Memory B cell (primary cell): ENCODE measurements at regions not wholly inside any gene's neighbourhood (a gene's known extent, or its start where the extent isn't known, plus 50 kb on each side); places are given as distances from the start of the nearest gene placed in this dataset.

Source experiments
- ATAC-seq: fragments of 150-1000 bp; cut with Tn5 transposase; 2 replicates; pipeline ENCODE4 v1.10.0; 2021; ENCODE audit warnings: low read depth, mild to moderate bottlenecking, moderate library complexity
- DNase-seq, 2 donors: peaks; one replicate each; pipeline ENCODE4 v3.0.0; 2022; ENCODE audit warnings: low spot score in 2 of 2
- H3K27ac Mint-ChIP-seq: one replicate; pipeline ENCODE4 v1.8.0; 2022; ENCODE audit warnings: mild to moderate bottlenecking, moderate library complexity, mixed read lengths
- H3K27me3 Mint-ChIP-seq: one replicate; pipeline ENCODE4 v1.8.0; 2022; ENCODE audit warnings: mixed read lengths
- H3K36me3 Mint-ChIP-seq: one replicate; pipeline ENCODE4 v1.8.0; 2022; ENCODE audit warnings: mild to moderate bottlenecking, mixed read lengths
- H3K4me1 Mint-ChIP-seq: one replicate; pipeline ENCODE4 v1.8.0; 2022; ENCODE audit warnings: mixed read lengths
- H3K4me3 Mint-ChIP-seq: one replicate; pipeline ENCODE4 v1.8.0; 2022; ENCODE audit warnings: mild to moderate bottlenecking, moderate library complexity, mixed read lengths
- H3K9me3 Mint-ChIP-seq: one replicate; pipeline ENCODE4 v1.8.0; 2022; ENCODE audit warnings: mixed read lengths

- no peaks in the 10 kb centered on the region for H3K27me3 Mint-ChIP-seq
- H3K36me3 Mint-ChIP-seq, result no peaks in the 10 kb centered on the region
- H3K27ac Mint-ChIP-seq, result no peak overlapping the region
- ATAC-seq, result no peak
- no peaks in the 10 kb centered on the region for H3K4me1 Mint-ChIP-seq
- no peak overlapping the region for H3K4me3 Mint-ChIP-seq
- H3K9me3 Mint-ChIP-seq, result no peaks in the 10 kb centered on the region
- no peak for DNase-seq
Observed at GRCh38 chr2:120914839-120915521, 179.3 kb downstream of the GLI2 start.

GRCh38 chr2:120915670-120916069, 180.0 kb downstream of the GLI2 start:
- H3K27ac Mint-ChIP-seq, result no peak overlapping the region
- H3K4me3 Mint-ChIP-seq, result no peak overlapping the region
- no peaks in the 10 kb centered on the region for H3K9me3 Mint-ChIP-seq
- no peak for ATAC-seq
- no peaks in the 10 kb centered on the region for H3K4me1 Mint-ChIP-seq
- DNase-seq, result no peak
- no peaks in the 10 kb centered on the region for H3K36me3 Mint-ChIP-seq
- H3K27me3 Mint-ChIP-seq, result no peaks in the 10 kb centered on the region

DNA sequence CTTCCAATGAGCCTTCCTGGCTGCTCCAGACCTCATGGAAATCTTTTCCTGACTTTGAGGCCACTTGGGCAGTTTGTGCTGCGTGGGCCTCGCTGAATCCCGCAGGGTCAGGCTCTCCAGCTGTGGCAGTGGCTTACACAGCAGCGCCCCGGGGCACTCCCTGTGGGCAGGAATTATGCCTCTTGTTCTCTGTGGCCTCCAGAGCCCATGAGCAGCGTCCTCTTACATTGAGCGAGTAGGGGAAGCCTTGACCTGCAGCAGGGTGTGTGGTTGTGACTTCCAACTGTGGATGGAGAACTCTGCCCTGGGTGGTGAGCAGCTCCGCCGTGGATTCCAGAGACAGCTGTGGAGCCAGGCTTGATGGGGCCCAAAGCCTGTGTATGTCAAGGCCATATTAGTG, 180.8 kb downstream of the GLI2 start:
- Mint-ChIP-seq H3K36me3 (no peaks in the 10 kb centered on the region), H3K27me3 (no peaks in the 10 kb centered on the region), H3K4me3 (no peak overlapping the region), H3K27ac (no peak overlapping the region), H3K9me3 (no peaks in the 10 kb centered on the region), H3K4me1 (no peaks in the 10 kb centered on the region)
- ATAC-seq, result no peak
- DNase-seq, result no peak

DNA sequence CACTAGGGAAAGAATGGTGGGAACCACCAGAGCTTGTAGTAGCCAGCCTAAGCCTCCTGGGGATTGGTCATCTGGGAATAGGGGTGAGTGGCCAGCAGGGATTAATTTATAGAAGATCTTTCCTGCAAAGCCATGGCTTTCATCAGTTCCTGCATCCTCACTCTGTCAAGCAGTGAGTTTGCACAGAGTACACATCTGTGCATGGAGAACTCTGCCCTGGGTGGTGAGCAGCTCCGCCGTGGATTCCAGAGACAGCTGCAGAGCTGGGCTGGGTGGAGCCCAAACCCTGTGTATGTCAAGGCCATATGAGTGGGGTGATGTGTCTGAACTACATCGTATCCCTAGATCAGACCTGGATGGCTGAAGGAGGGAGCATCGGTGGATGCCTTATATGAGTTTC, 182.2 kb downstream of the GLI2 start:
- Mint-ChIP-seq H3K27ac (no peak overlapping the region), H3K4me1 (no peaks in the 10 kb centered on the region), H3K9me3 (no peaks in the 10 kb centered on the region), H3K36me3 (no peaks in the 10 kb centered on the region), H3K27me3 (no peaks in the 10 kb centered on the region), H3K4me3 (no peak overlapping the region)
- DNase-seq (no peak), ATAC-seq (no peak)

DNA sequence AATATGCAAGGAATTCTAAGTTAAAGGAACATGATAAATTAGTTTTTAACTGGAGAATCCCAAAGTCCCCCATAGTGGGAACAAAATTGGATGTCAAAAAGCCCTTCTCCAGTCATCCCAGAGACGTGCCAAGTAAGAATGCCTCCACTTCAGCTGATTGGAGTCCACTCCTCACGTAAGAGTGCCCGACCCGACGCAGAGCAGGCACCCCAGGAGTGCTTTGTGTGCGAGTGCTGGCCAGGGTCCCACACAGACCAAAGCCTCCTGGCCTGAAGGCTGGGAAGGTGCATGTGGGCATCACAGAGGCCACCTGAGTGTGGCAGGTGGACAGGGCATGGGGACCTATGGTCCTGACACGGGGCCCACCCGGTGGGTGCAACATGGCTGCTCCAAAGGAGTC, 183.5 kb downstream of the GLI2 start:
- Mint-ChIP-seq H3K4me3 (no peak overlapping the region), H3K27me3 (no peaks in the 10 kb centered on the region), H3K9me3 (no peaks in the 10 kb centered on the region), H3K27ac (no peak overlapping the region), H3K4me1 (no peaks in the 10 kb centered on the region), H3K36me3 (no peaks in the 10 kb centered on the region)
- ATAC-seq (no peak), DNase-seq (no peak)

- no peaks in the 10 kb centered on the region for H3K36me3 Mint-ChIP-seq
- H3K4me3 Mint-ChIP-seq, result no peak overlapping the region
- H3K4me1 Mint-ChIP-seq, result no peaks in the 10 kb centered on the region
- DNase-seq (no peak), ATAC-seq (no peak)
- no peak overlapping the region for H3K27ac Mint-ChIP-seq
- H3K27me3 Mint-ChIP-seq, result no peaks in the 10 kb centered on the region
- H3K9me3 Mint-ChIP-seq, result no peaks in the 10 kb centered on the region
Observed at GRCh38 chr2:120919771-120920453, 184.2 kb downstream of the GLI2 start.

DNA sequence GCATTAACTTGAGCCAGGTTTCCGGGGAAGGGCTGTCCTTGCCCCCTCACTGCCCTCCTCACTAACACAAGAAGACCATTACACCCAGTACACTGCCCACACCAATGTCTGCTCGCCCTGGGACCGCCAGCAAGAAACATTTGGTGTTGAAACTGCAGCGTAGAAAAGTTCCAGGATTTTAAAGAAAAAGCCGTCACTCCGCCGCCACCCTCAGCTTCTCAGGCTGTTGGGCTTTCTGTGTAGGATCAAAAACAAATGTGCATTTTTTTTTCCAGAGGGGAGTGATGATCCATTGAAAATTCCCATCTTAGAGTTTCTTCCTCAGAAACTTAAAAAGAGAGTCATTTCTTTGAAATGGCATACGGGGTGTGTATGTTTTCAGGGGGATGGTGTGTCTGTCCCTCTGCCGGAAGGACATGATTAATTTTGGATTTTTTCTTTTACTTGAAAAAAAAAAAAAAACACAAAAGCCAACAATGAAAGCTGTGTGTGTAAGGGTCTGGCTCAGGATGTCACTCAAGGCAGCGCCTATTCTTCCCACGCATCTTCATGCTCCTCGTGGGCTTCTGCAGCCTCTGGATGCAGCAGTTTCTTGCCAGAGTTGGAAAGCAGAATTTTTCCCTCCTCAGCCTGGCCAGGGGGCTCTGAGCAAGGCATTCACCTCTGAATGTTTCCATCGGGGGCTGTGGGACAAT, 184.9 kb downstream of the GLI2 start:
- Mint-ChIP-seq H3K4me1 (no peaks in the 10 kb centered on the region), H3K36me3 (no peaks in the 10 kb centered on the region), H3K27me3 (no peaks in the 10 kb centered on the region), H3K27ac (no peak overlapping the region), H3K9me3 (no peaks in the 10 kb centered on the region), H3K4me3 (no peak overlapping the region)
- ATAC-seq (no peak), DNase-seq (no peak)

- DNase-seq (no peak), ATAC-seq (no peak)
- no peaks in the 10 kb centered on the region for H3K36me3 Mint-ChIP-seq
- no peaks in the 10 kb centered on the region for H3K9me3 Mint-ChIP-seq
- H3K27me3 Mint-ChIP-seq, result no peaks in the 10 kb centered on the region
- H3K4me1 Mint-ChIP-seq, result no peaks in the 10 kb centered on the region
- H3K27ac Mint-ChIP-seq, result no peak overlapping the region
- H3K4me3 Mint-ChIP-seq, result no peak overlapping the region
Observed at GRCh38 chr2:120921457-120921856, 185.8 kb downstream of the GLI2 start.

DNA sequence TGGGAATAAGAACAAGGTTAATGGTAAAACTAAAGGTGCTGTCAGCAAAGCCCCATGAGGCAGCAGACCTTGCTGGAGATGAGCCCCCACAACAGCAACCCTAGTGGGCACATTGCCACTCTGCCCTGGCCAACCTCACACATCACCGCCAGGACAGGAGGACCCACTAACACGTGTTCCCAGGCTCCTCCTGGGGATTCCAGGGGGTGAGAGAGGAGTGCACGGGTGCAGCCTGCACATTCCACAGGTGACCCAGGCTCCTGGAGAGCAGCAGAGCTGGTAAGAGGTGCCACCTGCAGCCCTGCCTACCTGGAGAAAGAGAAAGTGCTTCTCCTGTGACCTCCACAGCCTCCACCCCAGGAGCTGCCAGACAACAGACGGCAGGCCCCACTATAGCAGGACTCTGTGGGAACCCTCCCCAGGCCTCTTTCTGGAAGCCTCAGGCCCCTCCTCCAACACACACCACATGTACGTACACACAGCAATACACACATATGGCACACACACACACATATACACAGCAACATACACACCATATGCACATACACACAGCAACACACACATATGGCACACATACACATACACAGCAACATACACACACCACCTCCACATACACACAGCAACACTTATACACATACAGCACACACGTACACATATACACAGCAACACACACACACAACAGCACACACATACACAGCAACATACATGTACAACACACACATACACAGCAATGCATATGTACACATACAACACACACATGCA, 187.1 kb downstream of the GLI2 start:
- Mint-ChIP-seq H3K36me3 (no peaks in the 10 kb centered on the region), H3K4me1 (no peaks in the 10 kb centered on the region), H3K9me3 (no peaks in the 10 kb centered on the region), H3K27ac (no peak overlapping the region), H3K27me3 (no peaks in the 10 kb centered on the region), H3K4me3 (no peak overlapping the region)
- no peak for ATAC-seq
- no peak for DNase-seq

GRCh38 chr2:120923426-120923825, 187.8 kb downstream of the GLI2 start:
- Mint-ChIP-seq H3K36me3 (no peaks in the 10 kb centered on the region), H3K4me3 (no peak overlapping the region)
- no peak for ATAC-seq

DNA sequence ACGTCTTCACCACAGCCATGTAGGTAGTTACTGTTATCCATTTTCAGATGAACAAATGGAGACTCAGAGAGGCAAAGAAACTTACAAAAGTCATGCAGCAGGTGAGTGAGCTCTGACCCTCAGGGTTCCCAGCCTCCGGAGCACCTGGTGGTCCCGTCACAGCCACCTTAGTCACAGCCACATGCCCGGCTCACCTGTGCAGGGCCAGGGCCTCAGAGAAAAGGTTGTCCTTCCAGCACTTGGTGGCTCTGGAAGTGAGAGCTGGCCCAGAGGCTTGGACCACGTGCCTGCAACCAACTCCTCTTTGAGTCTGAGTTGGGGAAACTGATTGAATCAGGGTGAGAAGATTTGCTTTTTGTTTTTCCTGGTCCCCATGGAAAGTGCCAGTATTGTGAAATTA, 189.3 kb downstream of the GLI2 start:
- Mint-ChIP-seq H3K27ac (no peak overlapping the region), H3K4me3 (no peak overlapping the region), H3K9me3 (peaks cover 2% of the 10 kb centered on the region), H3K4me1 (peaks cover 2% of the 10 kb centered on the region), H3K27me3 (no peaks in the 10 kb centered on the region), H3K36me3 (no peaks in the 10 kb centered on the region)
- ATAC-seq, result no peak
- DNase-seq, result no peak

More at GRCh38 chr2:120923426-120923825, 187.8 kb downstream of the GLI2 start:
- H3K27ac Mint-ChIP-seq, result no peak overlapping the region
- no peaks in the 10 kb centered on the region for H3K27me3 Mint-ChIP-seq
- H3K9me3 Mint-ChIP-seq, result no peaks in the 10 kb centered on the region
- peaks cover 2% of the 10 kb centered on the region for H3K4me1 Mint-ChIP-seq
- no peak for DNase-seq

GRCh38 chr2:120926463-120927264, 191.0 kb downstream of the GLI2 start:
- DNase-seq, result no peak
- no peak overlapping the region for H3K4me3 Mint-ChIP-seq
- no peak overlapping the region for H3K27ac Mint-ChIP-seq
- peaks cover 2% of the 10 kb centered on the region for H3K4me1 Mint-ChIP-seq
- ATAC-seq, result no peak
- H3K27me3 Mint-ChIP-seq, result no peaks in the 10 kb centered on the region
- peaks cover 3% of the 10 kb centered on the region for H3K9me3 Mint-ChIP-seq
- H3K36me3 Mint-ChIP-seq, result no peaks in the 10 kb centered on the region

DNA sequence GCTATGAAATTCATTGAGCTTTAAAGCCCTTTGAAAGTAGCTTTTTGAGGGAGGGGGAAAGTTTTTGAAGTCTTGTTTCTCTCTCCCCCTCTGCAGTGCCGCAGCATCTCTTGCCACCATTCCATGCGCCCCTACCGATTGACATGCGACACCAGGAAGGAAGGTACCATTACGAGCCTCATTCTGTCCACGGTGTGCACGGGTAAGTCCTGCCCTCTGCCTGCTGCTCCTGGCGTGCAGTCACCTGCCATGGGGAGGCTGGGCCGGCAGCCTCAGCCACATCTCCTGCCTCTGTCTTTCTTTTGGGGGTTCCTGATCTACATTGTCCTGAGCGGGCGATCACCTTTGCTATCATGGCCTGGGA, 191.6 kb downstream of the GLI2 start:
- Mint-ChIP-seq H3K27me3 (no peaks in the 10 kb centered on the region), H3K27ac (no peak overlapping the region), H3K9me3 (peaks cover 3% of the 10 kb centered on the region), H3K4me3 (no peak overlapping the region), H3K4me1 (peaks cover 2% of the 10 kb centered on the region), H3K36me3 (no peaks in the 10 kb centered on the region)
- ATAC-seq, result no peak
- no peak for DNase-seq
